PFSK-1 (cell line): ENCODE measurements at regions not wholly inside any gene's neighbourhood (a gene's known extent, or its start where the extent isn't known, plus 50 kb on each side); places are given as distances from the start of the nearest gene placed in this dataset.

Experiments used
- FOXP2 ChIP-seq: optimal IDR thresholded peaks from 2 replicates; pipeline ENCODE3; 2011; ENCODE audit warnings: borderline replicate concordance, control low read depth, inconsistent platforms; ENCODE audit not compliant: insufficient read depth; ENCODE audit errors: extremely low read length, extremely low read depth
- POLR2AphosphoS5 ChIP-seq: IDR thresholded peaks from 2 replicates; pipeline ENCODE4 v1.6.1; 2012; ENCODE audit warnings: low read depth, mild to moderate bottlenecking, control low read depth, low read length, moderate library complexity
- SIN3A ChIP-seq: IDR thresholded peaks from 2 replicates; pipeline ENCODE4 v1.6.1; 2012; ENCODE audit warnings: mild to moderate bottlenecking, low read length, moderate library complexity, borderline replicate concordance; ENCODE audit not compliant: insufficient read depth
- TAF1 ChIP-seq: IDR thresholded peaks from 2 replicates; pipeline ENCODE4 v1.6.1; 2012; ENCODE audit warnings: low read length, control low read depth, borderline replicate concordance; ENCODE audit not compliant: insufficient read depth
- TF ChIP-seq, protein P1 (sequence below), 2 experiments: IDR thresholded peaks; 2 replicates each; pipeline versions ENCODE4 v1.6.1 to v1.8.0; 2011 to 2012; ENCODE audit warnings: low read depth in 2 of 2, low read length in 2 of 2, control low read depth in 1 of 2, inconsistent platforms in 1 of 2, mild to moderate bottlenecking in 1 of 2, moderate library complexity in 1 of 2; ENCODE audit not compliant: insufficient read depth in 1 of 2

DNA sequence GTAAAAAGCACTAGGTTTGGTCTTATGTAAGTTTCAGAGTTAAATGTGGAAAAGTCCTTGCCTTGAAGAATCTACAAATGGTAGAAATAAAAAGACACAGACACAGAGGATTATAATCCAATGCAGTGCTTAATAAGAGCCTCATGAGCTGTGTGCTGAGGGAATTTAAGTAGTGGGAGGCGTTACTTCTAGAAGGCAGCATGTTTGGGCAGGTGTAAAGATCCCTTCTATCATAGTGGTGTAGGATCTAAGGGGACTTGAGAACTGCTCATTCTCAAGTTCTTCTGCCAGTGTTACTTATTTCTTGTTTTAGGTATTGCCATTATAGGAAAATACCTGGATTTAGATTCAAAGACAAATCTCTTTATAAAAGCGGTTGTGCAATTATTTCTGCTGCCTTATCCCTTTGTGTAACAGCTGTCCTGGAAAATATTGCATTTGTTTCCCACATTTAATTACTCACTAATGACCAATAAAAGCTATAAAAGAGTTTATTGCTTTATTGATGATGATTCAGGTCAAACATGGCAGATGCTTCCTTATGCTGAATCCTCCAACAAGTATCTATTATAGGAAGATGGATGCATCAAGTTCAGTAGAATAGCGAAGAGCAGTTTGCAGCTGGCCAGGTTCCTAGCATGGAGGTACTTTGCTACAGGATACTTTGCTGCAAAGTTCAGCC, 132.5 kb upstream of the IVNS1ABP start:
- TF ChIP-seq FOXP2 (no peak), POLR2AphosphoS5 (no peak), TAF1 (no peak), SIN3A (no peak)
- TF ChIP-seq, protein P1, sequence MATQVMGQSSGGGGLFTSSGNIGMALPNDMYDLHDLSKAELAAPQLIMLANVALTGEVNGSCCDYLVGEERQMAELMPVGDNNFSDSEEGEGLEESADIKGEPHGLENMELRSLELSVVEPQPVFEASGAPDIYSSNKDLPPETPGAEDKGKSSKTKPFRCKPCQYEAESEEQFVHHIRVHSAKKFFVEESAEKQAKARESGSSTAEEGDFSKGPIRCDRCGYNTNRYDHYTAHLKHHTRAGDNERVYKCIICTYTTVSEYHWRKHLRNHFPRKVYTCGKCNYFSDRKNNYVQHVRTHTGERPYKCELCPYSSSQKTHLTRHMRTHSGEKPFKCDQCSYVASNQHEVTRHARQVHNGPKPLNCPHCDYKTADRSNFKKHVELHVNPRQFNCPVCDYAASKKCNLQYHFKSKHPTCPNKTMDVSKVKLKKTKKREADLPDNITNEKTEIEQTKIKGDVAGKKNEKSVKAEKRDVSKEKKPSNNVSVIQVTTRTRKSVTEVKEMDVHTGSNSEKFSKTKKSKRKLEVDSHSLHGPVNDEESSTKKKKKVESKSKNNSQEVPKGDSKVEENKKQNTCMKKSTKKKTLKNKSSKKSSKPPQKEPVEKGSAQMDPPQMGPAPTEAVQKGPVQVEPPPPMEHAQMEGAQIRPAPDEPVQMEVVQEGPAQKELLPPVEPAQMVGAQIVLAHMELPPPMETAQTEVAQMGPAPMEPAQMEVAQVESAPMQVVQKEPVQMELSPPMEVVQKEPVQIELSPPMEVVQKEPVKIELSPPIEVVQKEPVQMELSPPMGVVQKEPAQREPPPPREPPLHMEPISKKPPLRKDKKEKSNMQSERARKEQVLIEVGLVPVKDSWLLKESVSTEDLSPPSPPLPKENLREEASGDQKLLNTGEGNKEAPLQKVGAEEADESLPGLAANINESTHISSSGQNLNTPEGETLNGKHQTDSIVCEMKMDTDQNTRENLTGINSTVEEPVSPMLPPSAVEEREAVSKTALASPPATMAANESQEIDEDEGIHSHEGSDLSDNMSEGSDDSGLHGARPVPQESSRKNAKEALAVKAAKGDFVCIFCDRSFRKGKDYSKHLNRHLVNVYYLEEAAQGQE (IDR thresholded peaks at IDR 0.05; ENCODE audit: insufficient read depth in 1 of 2, low read depth in 2 of 2, low read length in 2 of 2) = no peak

- TF ChIP-seq SIN3A = no peak
- no peak for TF ChIP-seq TAF1
- TF ChIP-seq, protein P1 (IDR thresholded peaks at IDR 0.05; ENCODE audit: insufficient read depth in 1 of 2, low read depth in 2 of 2, low read length in 2 of 2) = no peak
- no peak for TF ChIP-seq FOXP2
- TF ChIP-seq POLR2AphosphoS5 = no peak
Measured at GRCh38 chr1:185448591-185449186, 131.6 kb upstream of the IVNS1ABP start.

- TF ChIP-seq POLR2AphosphoS5 (no peak), SIN3A (no peak), FOXP2 (no peak)
Measured at GRCh38 chr1:185446131-185446530, 129.1 kb upstream of the IVNS1ABP start.

GRCh38 chr1:185445594-185445993, 128.6 kb upstream of the IVNS1ABP start:
- no peak for TF ChIP-seq POLR2AphosphoS5
- no peak for TF ChIP-seq TAF1

DNA sequence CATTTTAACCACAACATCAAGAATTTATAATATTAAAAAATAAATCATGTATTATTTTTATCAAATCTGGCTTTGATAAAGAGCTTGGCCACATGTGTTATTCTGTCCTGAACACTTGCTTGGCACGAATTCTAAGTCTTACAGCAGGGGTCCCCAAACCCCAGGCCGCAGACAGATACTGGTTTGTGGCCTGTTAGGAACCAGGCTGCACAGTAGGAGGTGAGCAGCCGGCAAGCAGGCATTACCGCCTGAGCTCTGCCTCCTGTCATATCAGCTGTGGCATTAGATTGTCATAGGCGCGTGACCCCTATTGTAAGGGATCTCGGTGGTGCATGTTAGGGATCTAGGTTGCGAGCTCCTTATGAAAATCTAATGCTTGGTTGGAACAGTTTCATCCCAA, 127.6 kb upstream of the IVNS1ABP start:
- no peak for TF ChIP-seq FOXP2
- TF ChIP-seq SIN3A = no peak
- TF ChIP-seq, protein P1 (IDR thresholded peaks at IDR 0.05; ENCODE audit: insufficient read depth in 1 of 2, low read depth in 2 of 2, low read length in 2 of 2) = no peak
- no peak for TF ChIP-seq POLR2AphosphoS5
- no peak for TF ChIP-seq TAF1

DNA sequence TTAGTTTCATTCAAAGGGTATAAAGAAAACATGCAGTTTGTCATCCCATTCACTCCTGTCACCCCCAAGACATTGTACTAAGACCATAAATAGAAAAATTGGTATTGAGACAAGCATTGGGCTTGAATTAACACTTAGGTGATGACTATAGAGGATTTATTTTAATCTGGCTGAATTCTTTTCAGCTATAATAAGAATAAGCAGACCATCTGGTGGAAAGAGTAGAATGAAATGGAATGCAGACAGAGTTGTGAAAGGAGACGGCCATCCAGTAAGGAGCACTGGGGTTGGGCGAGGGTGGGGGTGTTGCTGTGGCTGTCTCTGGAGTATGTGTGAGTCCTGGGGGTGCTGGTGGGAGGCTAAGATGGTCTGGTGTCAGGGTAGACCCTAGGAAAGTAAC, 125.0 kb upstream of the IVNS1ABP start:
- TF ChIP-seq FOXP2 (no peak), TAF1 (no peak), POLR2AphosphoS5 (no peak), SIN3A (no peak)
- TF ChIP-seq, protein P1 (IDR thresholded peaks at IDR 0.05; ENCODE audit: insufficient read depth in 1 of 2, low read depth in 2 of 2, low read length in 2 of 2) = no peak
